NT2/D1 (cell line): ENCODE measurements at regions not wholly inside any gene's neighbourhood (a gene's known extent, or its start where the extent isn't known, plus 50 kb on each side); places are given as distances from the start of the nearest gene placed in this dataset.

Experiments used
- DNase-seq: peaks from one replicate; pipeline ENCODE4 v3.0.0-alpha.2; 2011; ENCODE audit warnings: low read depth, low spot score
- H3K27me3 ChIP-seq: 2 replicates; pipeline ENCODE4 v1.6.0; 2011; ENCODE audit warnings: mild to moderate bottlenecking; ENCODE audit not compliant: insufficient read length, insufficient read depth
- H3K36me3 ChIP-seq: 2 replicates; pipeline ENCODE4 v1.6.1; 2011; ENCODE audit warnings: mild to moderate bottlenecking, low read length, mixed read lengths; ENCODE audit not compliant: insufficient read depth, insufficient read length
- H3K4me1 ChIP-seq: 2 replicates; pipeline ENCODE4 v1.5.1; 2011; ENCODE audit not compliant: insufficient read depth, insufficient read length
- H3K4me3 ChIP-seq: 2 replicates; pipeline ENCODE4 v1.5.1; 2011; ENCODE audit warnings: low read depth; ENCODE audit not compliant: insufficient read length
- H3K9ac ChIP-seq: 2 replicates; pipeline ENCODE4 v1.6.0; 2011; ENCODE audit warnings: low read depth; ENCODE audit not compliant: insufficient read length
- H3K9me3 ChIP-seq: 2 replicates; pipeline ENCODE4 v1.5.1; 2011; ENCODE audit warnings: mild to moderate bottlenecking, low read length; ENCODE audit not compliant: insufficient read depth
- SUZ12 ChIP-seq: IDR thresholded peaks from 2 replicates; pipeline ENCODE4 v1.6.1; 2011; ENCODE audit not compliant: insufficient read length, insufficient read depth; ENCODE audit errors: extremely low read depth
- YY1 ChIP-seq: IDR thresholded peaks from 2 replicates; pipeline ENCODE4 v1.6.1; 2011; ENCODE audit not compliant: insufficient read length, insufficient read depth
- ZNF274 ChIP-seq: IDR thresholded peaks from 2 replicates; pipeline ENCODE4 v1.6.1; 2011; ENCODE audit warnings: mild to moderate bottlenecking, low read depth, low read length

DNA sequence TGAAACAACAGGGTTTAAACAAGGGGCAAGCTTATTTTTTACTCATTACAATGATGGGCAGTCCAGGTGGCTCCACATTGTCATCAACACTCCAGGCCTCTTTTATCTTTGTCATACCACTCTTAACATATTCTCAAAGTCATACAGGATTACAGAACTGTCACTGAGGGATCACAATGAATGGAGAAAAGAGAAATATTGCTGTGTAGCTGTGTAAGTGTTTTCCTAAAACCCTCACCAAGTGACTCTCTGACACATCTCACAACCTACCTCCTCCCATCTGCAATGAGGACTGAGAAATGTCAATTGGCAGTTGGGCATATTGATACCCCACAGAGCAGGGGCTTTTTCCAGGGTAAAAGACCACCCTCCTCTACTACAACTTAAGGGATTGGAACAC is 562.1 kb downstream of the TBC1D4 start:
- Histone ChIP-seq H3K9ac (no peak overlapping the region), H3K9me3 (peaks cover 9% of the 10 kb centered on the region; the same call in 1 of the 2 replicates), H3K4me3 (no peak overlapping the region), H3K36me3 (no peaks in the 10 kb centered on the region), H3K27me3 (no peaks in the 10 kb centered on the region), H3K4me1 (no peaks in the 10 kb centered on the region)
- DNase-seq, result no peak
- TF ChIP-seq YY1, result no peak
- TF ChIP-seq SUZ12, result no peak
- TF ChIP-seq ZNF274, result no peak

DNA sequence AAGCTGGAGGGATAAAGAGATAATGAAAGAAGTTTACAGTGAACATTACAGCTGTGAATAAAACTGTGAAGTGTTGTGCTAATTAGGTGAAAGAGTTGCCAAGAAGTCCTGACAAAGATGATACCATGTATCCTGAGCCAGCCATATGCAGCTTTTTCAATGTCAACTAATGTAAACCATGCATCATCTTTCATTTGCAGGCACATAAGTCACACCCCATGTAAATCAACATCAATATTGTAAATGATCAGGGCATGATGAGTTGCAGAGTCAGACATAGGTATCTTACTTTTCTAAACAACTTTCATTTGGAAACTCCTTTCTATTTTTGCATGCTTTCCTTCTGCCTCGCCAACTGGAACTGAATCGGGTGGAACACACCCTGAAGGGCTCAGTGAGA is 569.1 kb downstream of the TBC1D4 start:
- TF ChIP-seq YY1 (no peak), SUZ12 (no peak), ZNF274 (no peak)
- DNase-seq, result no peak
- H3K27me3 ChIP-seq, result no peaks in the 10 kb centered on the region

DNA sequence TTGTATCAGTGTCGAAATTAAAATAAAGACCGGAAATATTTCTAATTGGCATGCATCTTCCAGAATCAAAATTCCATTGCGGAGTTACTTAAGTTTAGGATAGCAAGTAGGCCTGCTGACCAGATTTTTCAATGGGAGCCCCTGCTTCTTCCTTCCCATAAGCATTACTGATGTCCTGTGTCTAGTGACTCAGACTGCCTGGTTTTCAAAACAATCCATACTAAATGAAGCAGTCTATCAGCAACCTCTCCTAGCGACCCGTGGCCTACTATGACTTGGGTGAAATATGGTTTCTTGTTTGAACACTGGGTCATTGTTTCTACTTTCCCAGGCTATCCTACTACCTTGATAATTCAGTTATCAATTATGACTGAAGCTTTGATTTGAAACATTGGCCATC is 571.6 kb downstream of the TBC1D4 start:
- Histone ChIP-seq H3K9ac (no peak overlapping the region), H3K9me3 (no peaks in the 10 kb centered on the region), H3K4me3 (no peak overlapping the region), H3K4me1 (no peaks in the 10 kb centered on the region), H3K27me3 (no peaks in the 10 kb centered on the region), H3K36me3 (no peaks in the 10 kb centered on the region)
- no peak for TF ChIP-seq YY1
- no peak for TF ChIP-seq SUZ12
- no peak for TF ChIP-seq ZNF274
- DNase-seq, result no peak

More for the DNA sequence above, 569.1 kb downstream of the TBC1D4 start:
- Histone ChIP-seq H3K4me1 (no peaks in the 10 kb centered on the region), H3K9me3 (no peaks in the 10 kb centered on the region), H3K9ac (no peak overlapping the region), H3K36me3 (no peaks in the 10 kb centered on the region), H3K4me3 (no peak overlapping the region)

DNA sequence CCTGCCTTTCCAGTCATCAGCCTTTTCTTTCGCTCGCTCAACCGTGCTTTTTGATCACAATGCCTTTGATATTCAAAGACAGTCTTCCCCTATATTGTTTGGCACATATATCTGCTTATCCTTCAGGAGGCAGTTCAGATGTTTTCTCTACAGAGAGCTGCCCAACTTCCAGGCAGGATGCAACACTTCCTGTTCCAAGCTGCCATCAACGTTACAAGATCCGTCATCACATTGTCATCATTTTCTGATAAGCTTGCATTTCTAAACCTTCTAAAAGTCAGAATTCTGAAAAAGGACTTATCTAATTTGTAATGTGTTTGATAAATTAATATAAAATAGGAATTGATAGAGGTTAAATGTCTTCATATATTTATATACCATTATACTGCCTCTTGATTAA is 574.2 kb downstream of the TBC1D4 start:
- no peaks in the 10 kb centered on the region for H3K36me3 ChIP-seq
- no peak overlapping the region for H3K9ac ChIP-seq
- no peak overlapping the region for H3K4me3 ChIP-seq
- TF ChIP-seq SUZ12, result no peak
- no peak for TF ChIP-seq ZNF274
- TF ChIP-seq YY1, result no peak
- no peaks in the 10 kb centered on the region for H3K27me3 ChIP-seq
- H3K4me1 ChIP-seq, result no peaks in the 10 kb centered on the region
- no peaks in the 10 kb centered on the region for H3K9me3 ChIP-seq
- no peak for DNase-seq

DNA sequence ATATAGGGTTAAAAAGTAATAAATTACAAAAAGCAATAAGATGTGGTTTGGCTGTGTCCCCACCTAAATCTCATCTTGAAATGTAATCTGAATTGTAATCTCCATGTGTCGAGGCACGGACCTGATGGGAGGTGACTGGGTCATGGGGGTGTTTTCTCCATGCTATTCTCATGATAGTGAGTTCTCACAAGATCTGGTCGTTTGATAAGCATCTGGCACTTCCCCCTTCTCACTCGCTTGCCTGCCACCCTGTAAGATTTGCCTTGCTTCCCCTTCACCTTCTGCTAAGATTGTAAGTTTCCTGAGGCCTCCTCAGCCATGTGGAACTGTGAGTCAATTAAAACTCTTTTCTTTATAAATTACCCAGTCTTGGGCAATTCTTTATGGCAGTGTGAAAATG is 577.4 kb downstream of the TBC1D4 start:
- no peak for DNase-seq
- Histone ChIP-seq H3K9ac (no peak overlapping the region), H3K4me1 (no peaks in the 10 kb centered on the region), H3K36me3 (no peaks in the 10 kb centered on the region), H3K27me3 (no peaks in the 10 kb centered on the region), H3K9me3 (no peaks in the 10 kb centered on the region), H3K4me3 (no peak overlapping the region)
- no peak for TF ChIP-seq SUZ12
- TF ChIP-seq YY1, result no peak

DNA sequence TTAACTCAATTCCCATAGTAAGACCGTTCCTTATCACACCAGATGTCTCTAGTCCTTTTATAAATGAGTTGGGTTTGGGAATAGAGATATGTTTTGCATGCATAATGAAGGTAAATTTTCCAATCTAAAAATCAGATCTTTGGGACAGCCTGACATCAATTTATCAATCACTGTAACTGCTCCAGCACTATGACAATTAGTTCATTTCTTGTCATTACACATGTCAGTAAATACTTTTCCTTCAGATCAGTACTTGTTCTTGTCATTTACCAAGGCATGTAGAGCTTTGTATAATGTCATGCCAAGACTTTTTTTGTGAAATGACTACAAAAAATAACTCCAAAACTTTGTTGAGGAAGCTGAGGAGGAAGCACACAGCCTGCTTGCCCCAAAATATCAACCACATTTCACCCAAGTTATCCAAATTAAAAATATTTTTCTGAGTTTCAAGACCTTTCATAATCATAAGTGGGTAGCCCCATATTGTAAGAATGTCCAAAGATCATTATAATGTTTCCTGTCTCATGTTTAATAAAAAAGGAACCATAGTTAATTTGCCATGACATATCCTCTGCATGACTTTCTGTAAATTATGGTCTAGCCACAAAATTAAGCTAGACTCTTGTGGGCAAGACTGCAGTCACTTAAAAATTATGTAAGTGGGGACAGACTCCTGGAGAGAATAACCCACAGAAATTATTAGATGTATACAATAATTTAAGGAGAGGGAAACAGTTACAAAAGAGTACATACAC is 586.8 kb downstream of the TBC1D4 start:
- TF ChIP-seq SUZ12 (no peak), YY1 (no peak), ZNF274 (no peak)
- no peaks in the 10 kb centered on the region for H3K4me1 ChIP-seq

DNA sequence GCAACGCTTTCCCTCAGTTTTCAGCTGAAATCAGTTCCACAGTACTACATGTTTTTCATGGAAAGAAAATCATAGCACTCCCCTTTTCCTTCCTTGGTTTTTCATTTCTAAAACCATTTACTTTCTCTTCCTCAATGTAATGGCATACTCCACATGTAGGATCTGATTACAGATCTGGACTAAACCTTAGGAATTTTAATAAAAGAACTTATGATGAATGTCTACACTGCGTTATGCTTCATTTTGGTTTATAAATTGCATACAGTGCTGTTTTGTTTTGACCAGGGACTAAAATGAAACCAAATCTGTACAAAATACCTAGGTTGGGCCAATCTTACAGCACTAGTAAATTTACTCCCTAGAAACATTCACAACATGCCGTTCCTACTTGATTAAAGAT is 589.9 kb downstream of the TBC1D4 start:
- no peaks in the 10 kb centered on the region for H3K36me3 ChIP-seq
- no peak overlapping the region for H3K4me3 ChIP-seq
- TF ChIP-seq SUZ12 (no peak), YY1 (no peak), ZNF274 (no peak)
- no peaks in the 10 kb centered on the region for H3K9me3 ChIP-seq
- H3K27me3 ChIP-seq, result no peaks in the 10 kb centered on the region
- no peak overlapping the region for H3K9ac ChIP-seq
- H3K4me1 ChIP-seq, result no peaks in the 10 kb centered on the region
- DNase-seq, result no peak

More for the DNA sequence above, 586.8 kb downstream of the TBC1D4 start:
- no peak for DNase-seq
- H3K36me3 ChIP-seq, result no peaks in the 10 kb centered on the region
- no peaks in the 10 kb centered on the region for H3K27me3 ChIP-seq
- no peaks in the 10 kb centered on the region for H3K9me3 ChIP-seq
- no peak overlapping the region for H3K9ac ChIP-seq
- no peak overlapping the region for H3K4me3 ChIP-seq

DNA sequence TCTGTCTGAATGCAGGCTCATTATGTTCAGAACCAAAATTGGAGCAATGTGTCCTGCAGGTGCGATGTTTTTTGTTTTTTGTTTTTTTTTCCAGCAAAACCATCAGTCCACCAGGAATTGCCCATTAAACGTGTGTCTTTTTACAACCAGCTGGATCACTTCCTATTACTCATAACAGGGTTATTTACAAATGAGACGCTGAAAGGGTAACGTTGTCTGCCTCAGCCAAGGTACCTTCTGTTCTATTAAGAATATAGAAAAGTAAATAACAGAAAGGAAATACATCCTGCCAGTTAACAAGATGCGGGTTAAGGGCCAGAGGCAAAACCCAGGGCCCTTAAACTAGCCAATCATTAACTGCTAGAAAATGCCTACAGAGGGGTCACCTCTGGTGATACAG is 590.4 kb downstream of the TBC1D4 start:
- Histone ChIP-seq H3K36me3 (no peaks in the 10 kb centered on the region), H3K4me3 (no peak overlapping the region), H3K4me1 (no peaks in the 10 kb centered on the region), H3K9ac (no peak overlapping the region), H3K27me3 (no peaks in the 10 kb centered on the region), H3K9me3 (no peaks in the 10 kb centered on the region)
- no peak for DNase-seq
- TF ChIP-seq ZNF274 (no peak), SUZ12 (no peak), YY1 (no peak)
